GM12875 (cell line): ENCODE measurements at regions not wholly inside any gene's neighbourhood (a gene's known extent, or its start where the extent isn't known, plus 50 kb on each side); places are given as distances from the start of the nearest gene placed in this dataset.

Experiments used
- H3K4me3 ChIP-seq: one replicate; pipeline ENCODE4 v1.5.1; 2011; ENCODE audit warnings: low read depth, low read length, control low read depth
- CTCF ChIP-seq: IDR thresholded peaks from 2 replicates; pipeline ENCODE4 v1.5.1; 2011; ENCODE audit warnings: low read depth, mild to moderate bottlenecking, control low read depth, inconsistent platforms, low read length, moderate library complexity, borderline replicate concordance; ENCODE audit not compliant: insufficient read depth

GRCh38 chr19:28403690-28404089 lies 809.3 kb downstream of the UQCRFS1 start:
- TF ChIP-seq CTCF = no peak
- H3K4me3 ChIP-seq = no peak overlapping the region

DNA sequence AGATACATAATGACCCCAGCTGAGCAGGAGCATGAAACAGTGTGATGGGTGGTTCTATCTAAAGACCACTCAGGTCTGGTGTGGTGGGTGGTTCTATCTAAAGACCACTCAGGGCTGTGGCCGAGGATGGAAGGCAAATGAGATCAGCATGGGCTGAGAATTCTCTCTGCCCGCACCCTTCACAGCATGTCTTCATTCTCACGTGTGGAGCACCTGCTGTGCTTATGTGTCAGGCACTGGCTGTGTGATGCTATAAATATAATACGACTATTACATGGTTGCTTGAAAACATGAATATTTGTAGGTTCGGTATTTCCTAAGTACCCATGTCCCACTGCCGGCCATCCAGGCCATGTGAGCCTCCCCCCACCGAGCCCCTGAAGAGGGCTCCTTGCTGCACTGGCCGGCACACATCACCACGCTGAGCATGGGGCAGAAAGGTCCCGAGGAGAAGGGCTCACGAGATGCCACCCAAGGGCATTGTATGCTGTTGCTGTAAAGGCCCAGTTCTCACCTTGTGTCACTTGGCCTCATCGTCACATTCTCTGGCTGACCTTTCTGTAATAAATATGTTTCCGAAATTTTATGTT lies 810.2 kb downstream of the UQCRFS1 start:
- no peak overlapping the region for H3K4me3 ChIP-seq
- no peak for TF ChIP-seq CTCF

- no peak overlapping the region for H3K4me3 ChIP-seq
- no peak for TF ChIP-seq CTCF
Measured at GRCh38 chr19:28401739-28402424, 811.1 kb downstream of the UQCRFS1 start.

GRCh38 chr19:28400953-28401671 lies 811.8 kb downstream of the UQCRFS1 start:
- no peak overlapping the region for H3K4me3 ChIP-seq
- no peak for TF ChIP-seq CTCF

GRCh38 chr19:28399187-28399586 lies 813.8 kb downstream of the UQCRFS1 start:
- no peak overlapping the region for H3K4me3 ChIP-seq
- no peak for TF ChIP-seq CTCF

DNA sequence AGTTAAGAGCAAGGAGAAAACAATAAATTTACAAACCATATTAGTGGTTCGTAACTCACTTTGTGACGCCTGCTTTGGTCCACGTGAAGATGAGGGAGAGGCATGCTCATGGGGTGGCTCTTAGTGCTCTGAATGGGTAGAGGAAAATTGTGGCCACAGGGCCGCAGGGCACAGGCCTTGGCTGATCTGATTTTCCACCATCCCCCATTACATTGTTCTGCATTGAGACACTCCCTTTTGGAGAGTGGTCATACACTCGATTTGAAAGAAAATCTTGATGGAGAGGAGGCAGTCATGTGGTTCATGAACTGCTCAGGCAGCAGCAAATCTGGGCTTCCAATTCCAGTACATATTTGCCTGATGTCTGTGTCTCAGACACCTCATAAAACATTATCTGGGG lies 815.2 kb downstream of the UQCRFS1 start:
- TF ChIP-seq CTCF = no peak
- no peak overlapping the region for H3K4me3 ChIP-seq
